Spinal cord (tissue), 9 donors: ENCODE measurements at regions not wholly inside any gene's neighbourhood (a gene's known extent, or its start where the extent isn't known, plus 50 kb on each side); places are given as distances from the start of the nearest gene placed in this dataset.
A peak's percentile ranks its signal among the peaks of the same experiment; 100 is the strongest.

Experiments used
- DNase-seq, 6 donors: peaks; one replicate each; pipeline versions ENCODE4 v3.0.0 to v3.0.0-alpha.2; 2013 to 2015; ENCODE audit warnings: low spot score in 6 of 6, low read depth in 4 of 6
- H3K27ac ChIP-seq: one replicate; pipeline ENCODE4 v1.5.1; 2013; ENCODE audit warnings: low read depth, low read length, control low read depth
- H3K27me3 ChIP-seq: one replicate; pipeline ENCODE4 v1.6.1; 2013; ENCODE audit warnings: low read length; ENCODE audit not compliant: control insufficient read depth, insufficient read depth
- H3K36me3 ChIP-seq: one replicate; pipeline ENCODE4 v1.6.1; 2013; ENCODE audit warnings: low read length; ENCODE audit not compliant: control insufficient read depth, insufficient read depth
- H3K4me1 ChIP-seq: one replicate; pipeline ENCODE4 v1.6.1; 2013; ENCODE audit warnings: low read length; ENCODE audit not compliant: control insufficient read depth, insufficient read depth
- H3K4me3 ChIP-seq: one replicate; pipeline ENCODE4 v1.5.1; 2013; ENCODE audit warnings: low read depth, low read length, control low read depth
- H3K9me3 ChIP-seq: one replicate; pipeline ENCODE4 v1.6.1; 2013; ENCODE audit warnings: low read length; ENCODE audit not compliant: control insufficient read depth, insufficient read depth
- WGBS: methylation state at CpG from one replicate; pipeline ENCODE4 v1.1.5; 2013; ENCODE audit warnings: missing lambda C conversion rate; ENCODE audit not compliant: insufficient coverage; 5-methylcytosine and 5-hydroxymethylcytosine counted together
- donor health status: healthy.

DNA sequence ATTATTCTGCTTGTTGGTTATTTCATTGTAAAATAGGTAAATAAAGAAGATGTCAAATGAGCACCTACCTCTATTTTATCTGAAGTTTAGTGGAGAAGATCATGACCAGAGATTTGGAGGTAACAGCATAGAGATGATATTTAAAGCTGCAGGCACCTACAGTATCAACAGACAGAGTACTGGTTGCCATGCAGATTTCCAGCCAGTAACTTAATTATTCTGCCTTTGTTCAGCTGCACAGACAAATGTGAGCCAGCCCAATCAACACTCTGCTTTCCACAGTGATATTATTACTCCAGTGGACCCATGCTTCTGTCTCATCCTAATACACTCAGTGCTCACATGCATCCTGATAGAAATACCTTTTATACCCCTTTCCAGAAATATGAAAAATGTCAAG is 348.5 kb upstream of the RGS6 start:
- DNase-seq, result peak in 2 of 6 donors; percentile 25 to 67
- H3K36me3 ChIP-seq, result no peaks in the 10 kb centered on the region
- no peaks in the 10 kb centered on the region for H3K9me3 ChIP-seq
- no peaks in the 10 kb centered on the region for H3K4me1 ChIP-seq
- no peak overlapping the region for H3K27ac ChIP-seq
- no peak overlapping the region for H3K4me3 ChIP-seq
- H3K27me3 ChIP-seq, result peaks cover 2% of the 10 kb centered on the region

DNA sequence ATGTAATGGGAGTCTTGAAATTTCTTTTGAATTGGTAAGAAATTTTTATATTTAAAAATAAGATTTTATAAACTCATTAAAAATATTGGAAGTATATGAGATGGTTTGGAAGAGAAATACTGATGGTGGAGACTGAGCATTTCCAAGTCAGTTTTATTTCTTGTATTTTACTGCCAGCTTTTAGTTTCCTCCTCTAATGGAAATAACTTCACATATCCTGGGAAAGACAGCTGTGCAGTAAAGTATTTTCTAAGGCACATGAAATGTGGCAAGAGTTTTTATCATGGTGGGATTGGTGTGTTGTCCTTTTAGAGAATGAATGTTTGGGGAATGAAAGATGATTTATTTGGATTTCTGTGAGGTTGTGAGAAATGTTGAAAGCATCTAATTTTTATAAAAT is 346.9 kb upstream of the RGS6 start:
- H3K27ac ChIP-seq, result no peak overlapping the region

DNA sequence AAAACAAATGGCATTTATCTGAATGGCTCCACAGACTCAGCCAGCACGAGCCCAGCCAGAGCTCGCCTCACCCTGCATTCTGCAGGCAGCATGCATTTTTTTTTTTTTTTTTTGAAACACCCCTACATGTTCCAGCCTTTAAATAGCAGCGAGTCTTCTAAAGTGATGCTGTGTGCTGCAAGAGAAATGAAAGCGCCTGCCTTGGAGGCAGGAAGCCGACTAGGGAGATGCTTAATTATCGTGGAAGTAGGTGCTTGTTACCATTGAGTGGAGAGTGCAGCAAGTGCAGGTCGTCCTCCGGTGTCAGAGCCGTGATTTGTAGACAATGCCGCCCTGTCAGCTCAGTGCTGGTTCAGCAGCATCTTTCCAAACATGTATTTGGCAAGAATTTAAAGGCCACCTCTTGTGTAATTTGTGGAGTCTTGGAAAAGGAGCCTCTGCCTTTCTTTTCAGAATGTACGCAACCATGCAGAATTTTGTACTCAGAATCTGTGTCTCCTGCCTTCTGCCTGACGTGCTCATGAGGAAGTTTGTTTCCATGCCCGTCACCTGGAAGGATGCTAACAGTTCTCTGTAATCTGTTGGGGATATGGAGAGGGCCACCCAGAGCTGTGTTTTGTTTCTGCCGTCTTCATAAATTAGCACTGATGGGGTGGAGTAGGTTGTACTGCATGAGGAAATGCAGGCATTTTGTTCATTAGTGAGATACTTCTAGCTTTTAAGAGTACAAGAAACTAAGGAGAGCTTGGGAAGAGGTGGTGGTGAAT is 345.9 kb upstream of the RGS6 start:
- WGBS, result 5% methylated on average over 10 of the region's 14 CpGs
- Histone ChIP-seq H3K27me3 (peaks cover 2% of the 10 kb centered on the region), H3K27ac (peak overlapping the region; percentile 49), H3K9me3 (no peaks in the 10 kb centered on the region), H3K4me1 (no peaks in the 10 kb centered on the region), H3K36me3 (no peaks in the 10 kb centered on the region), H3K4me3 (peak overlapping the region; percentile 29)
- DNase-seq, result peak; percentile 42 to 91 (median 64)

More for the DNA sequence above, 346.9 kb upstream of the RGS6 start:
- Histone ChIP-seq H3K4me3 (no peak overlapping the region), H3K9me3 (no peaks in the 10 kb centered on the region), H3K4me1 (no peaks in the 10 kb centered on the region), H3K36me3 (no peaks in the 10 kb centered on the region), H3K27me3 (peaks cover 2% of the 10 kb centered on the region)
- no peak for DNase-seq

DNA sequence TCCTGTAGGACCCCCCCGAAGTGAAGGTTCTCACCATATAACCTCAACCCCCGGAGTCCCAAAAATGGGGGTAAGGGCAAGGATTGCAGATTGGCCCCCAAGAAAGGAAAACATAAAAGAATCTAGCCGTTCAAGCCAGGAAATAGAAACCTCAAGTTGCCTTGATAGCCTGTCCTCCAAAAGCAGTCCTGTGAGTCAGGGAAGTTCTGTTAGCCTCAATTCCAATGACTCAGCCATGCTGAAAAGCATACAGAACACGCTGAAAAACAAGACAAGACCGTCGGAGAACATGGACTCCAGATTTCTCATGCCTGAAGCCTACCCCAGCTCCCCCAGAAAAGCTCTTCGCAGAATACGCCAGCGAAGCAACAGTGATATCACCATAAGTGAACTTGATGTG is 344.2 kb upstream of the RGS6 start:
- Histone ChIP-seq H3K27ac (no peak overlapping the region), H3K27me3 (peaks cover 2% of the 10 kb centered on the region), H3K36me3 (no peaks in the 10 kb centered on the region), H3K4me1 (no peaks in the 10 kb centered on the region), H3K4me3 (no peak overlapping the region), H3K9me3 (no peaks in the 10 kb centered on the region)
- DNase-seq, result no peak
- 96% methylated on average over 3 of the region's 9 CpGs for WGBS

DNA sequence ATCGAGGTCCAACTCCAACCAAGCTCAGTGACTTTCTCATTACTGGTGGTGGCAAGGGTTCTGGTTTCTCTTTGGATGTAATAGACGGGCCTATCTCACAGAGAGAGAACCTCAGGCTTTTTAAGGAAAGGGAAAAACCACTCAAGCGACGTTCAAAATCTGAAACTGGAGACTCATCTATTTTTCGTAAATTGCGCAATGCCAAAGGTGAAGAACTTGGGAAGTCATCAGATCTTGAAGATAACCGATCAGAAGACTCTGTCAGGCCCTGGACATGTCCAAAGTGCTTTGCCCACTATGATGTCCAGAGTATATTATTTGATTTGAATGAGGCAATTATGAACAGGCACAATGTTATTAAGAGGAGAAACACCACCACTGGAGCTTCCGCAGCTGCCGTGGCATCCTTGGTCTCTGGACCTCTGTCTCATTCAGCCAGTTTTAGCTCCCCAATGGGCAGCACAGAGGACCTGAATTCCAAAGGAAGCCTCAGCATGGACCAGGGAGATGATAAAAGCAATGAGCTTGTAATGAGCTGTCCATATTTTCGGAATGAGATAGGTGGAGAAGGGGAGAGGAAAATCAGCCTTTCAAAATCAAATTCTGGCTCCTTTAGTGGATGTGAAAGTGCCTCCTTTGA is 343.5 kb upstream of the RGS6 start:
- Histone ChIP-seq H3K9me3 (no peaks in the 10 kb centered on the region), H3K4me3 (no peak overlapping the region), H3K36me3 (no peaks in the 10 kb centered on the region), H3K4me1 (no peaks in the 10 kb centered on the region), H3K27me3 (peaks cover 2% of the 10 kb centered on the region), H3K27ac (no peak overlapping the region)
- no peak for DNase-seq
- WGBS, result 96% methylated on average over 7 of the region's 10 CpGs

DNA sequence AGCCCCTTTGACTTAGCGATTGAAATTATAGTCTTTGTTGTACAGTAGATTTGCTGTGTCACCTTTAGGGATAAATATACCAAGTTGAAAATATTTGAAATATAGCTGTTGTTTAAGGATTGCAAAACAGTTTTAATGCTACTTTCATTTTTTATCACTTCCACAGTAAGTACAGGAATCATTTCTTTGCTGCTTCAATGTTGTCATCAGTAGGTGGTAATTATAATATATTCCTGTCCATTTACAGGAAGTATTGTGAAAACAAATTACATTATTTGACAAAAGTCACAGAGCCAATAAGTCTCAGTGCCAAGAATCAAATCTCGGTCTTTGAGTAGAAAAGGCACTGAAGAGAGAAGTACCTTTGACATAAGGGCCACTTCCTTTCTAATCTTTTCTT is 342.6 kb upstream of the RGS6 start:
- Histone ChIP-seq H3K4me3 (no peak overlapping the region), H3K27me3 (no peaks in the 10 kb centered on the region), H3K36me3 (no peaks in the 10 kb centered on the region), H3K9me3 (no peaks in the 10 kb centered on the region), H3K4me1 (no peaks in the 10 kb centered on the region), H3K27ac (no peak overlapping the region)
- WGBS, result no CpG with 5 or more reads among the region's 2 CpGs
- DNase-seq, result no peak

DNA sequence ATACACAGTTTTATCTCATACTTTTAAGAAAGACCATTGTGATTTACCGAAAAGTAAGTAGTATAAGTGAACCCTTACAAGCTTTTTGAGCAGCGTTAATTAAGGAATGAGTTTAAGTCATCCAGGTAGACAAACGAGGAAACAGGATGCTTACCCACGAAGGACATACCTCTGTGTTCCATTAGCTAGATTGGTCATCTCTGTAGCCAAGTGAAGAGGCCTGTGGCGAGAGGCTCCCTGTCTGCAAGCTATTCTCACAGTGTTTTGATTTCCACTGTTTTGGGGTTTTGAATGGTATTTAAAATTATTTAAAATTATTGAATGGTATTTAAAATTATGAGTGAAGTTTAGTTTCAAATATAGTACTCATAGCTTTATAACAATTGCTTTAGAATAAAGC is 342.1 kb upstream of the RGS6 start:
- no peaks in the 10 kb centered on the region for H3K9me3 ChIP-seq
- peaks cover 3% of the 10 kb centered on the region for H3K4me1 ChIP-seq
- H3K27ac ChIP-seq, result no peak overlapping the region
- DNase-seq, result no peak
- 89% methylated on average over 3 of the region's 5 CpGs for WGBS
- H3K27me3 ChIP-seq, result no peaks in the 10 kb centered on the region
- no peak overlapping the region for H3K4me3 ChIP-seq
- no peaks in the 10 kb centered on the region for H3K36me3 ChIP-seq

DNA sequence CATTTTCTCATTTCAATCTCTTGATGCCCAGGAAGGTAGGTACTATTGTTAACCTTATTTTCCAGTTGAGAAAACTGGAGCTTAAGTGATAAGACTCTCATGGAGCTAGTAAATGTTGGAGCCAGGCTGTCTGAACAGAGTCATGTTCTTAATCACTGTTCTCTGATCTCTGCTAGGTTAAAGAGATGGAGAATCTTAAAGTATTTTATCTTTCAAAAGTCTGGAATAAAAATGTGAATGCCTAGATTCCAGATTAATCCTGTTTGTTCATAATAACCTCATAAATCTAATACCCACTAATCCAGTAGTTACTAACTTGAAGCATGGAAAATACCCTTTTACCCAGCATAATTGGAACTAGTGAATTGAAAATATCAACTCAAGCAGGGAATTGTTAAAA is 341.0 kb upstream of the RGS6 start:
- Histone ChIP-seq H3K36me3 (no peaks in the 10 kb centered on the region), H3K27me3 (no peaks in the 10 kb centered on the region), H3K27ac (no peak overlapping the region), H3K9me3 (no peaks in the 10 kb centered on the region), H3K4me1 (peaks cover 3% of the 10 kb centered on the region), H3K4me3 (no peak overlapping the region)
- no peak for DNase-seq

DNA sequence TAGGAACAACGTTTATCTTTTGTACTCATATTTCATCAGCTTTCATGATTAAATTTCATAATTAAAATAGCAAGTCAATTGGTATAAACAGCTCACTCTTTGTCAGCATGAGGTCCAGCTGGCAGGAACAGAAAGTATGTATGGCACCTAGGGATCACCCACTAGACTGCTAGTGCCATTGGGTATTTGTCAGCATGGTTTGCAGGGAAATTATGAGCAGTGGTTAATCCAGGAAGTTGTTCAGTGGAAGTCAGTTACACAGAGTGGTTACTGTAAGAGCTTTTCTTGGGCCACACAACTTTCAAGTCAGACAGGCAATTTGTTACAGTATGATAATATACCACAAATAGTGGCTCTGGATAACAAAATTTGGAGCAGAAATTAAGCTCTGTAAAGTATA is 340.3 kb upstream of the RGS6 start:
- no CpG with 5 or more reads among the region's 1 CpG for WGBS
- Histone ChIP-seq H3K4me3 (no peak overlapping the region), H3K27ac (no peak overlapping the region), H3K36me3 (no peaks in the 10 kb centered on the region), H3K27me3 (no peaks in the 10 kb centered on the region), H3K9me3 (no peaks in the 10 kb centered on the region), H3K4me1 (peaks cover 3% of the 10 kb centered on the region)
- DNase-seq, result no peak

DNA sequence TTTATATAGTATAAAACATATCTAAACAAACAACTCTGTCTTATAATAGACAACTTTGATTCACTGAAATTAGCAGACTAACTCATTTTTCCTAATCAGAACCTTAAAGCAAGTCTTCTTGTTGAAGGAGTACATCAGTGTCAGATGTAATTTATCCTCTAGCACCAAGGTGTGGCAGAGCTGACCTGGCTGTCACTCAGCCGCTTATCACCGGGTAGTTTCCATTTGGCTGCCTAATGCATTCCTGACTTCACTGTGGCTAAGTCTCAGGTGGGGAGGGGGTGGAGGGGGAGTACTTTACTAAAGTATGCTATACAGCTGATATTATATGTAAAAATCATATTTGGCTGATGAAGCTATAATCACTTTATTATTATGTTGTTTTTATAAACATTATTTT is 339.9 kb upstream of the RGS6 start:
- Histone ChIP-seq H3K4me1 (peaks cover 3% of the 10 kb centered on the region), H3K36me3 (no peaks in the 10 kb centered on the region), H3K27me3 (no peaks in the 10 kb centered on the region), H3K4me3 (no peak overlapping the region), H3K9me3 (no peaks in the 10 kb centered on the region), H3K27ac (no peak overlapping the region)
- no peak for DNase-seq
- WGBS, result no CpG with 5 or more reads among the region's 2 CpGs
